ENCODE measurements at regions not wholly inside any gene's neighbourhood (a gene's known extent, or its start where the extent isn't known, plus 50 kb on each side); places are given as distances from the start of the nearest gene placed in this dataset.

GRCh38 chr5:156015137-156015536 is 311.8 kb upstream of the SGCD start:
- TF ChIP-seq CTCF (IDR thresholded peaks at IDR 0.05; ENCODE audit: insufficient read depth, low read length, poor library complexity, severe bottlenecking) = no peak
- no peak for TF ChIP-seq EZH2phosphoT487 (conservative IDR thresholded peaks at IDR 0.05; ENCODE audit: low read length)
- no peak overlapping the region for H3K4me2 ChIP-seq (ENCODE audit: low read depth, low read length, poor library complexity, severe bottlenecking)
- no peaks in the 10 kb centered on the region for H3K9me3 ChIP-seq (ENCODE audit: insufficient read depth, low read length)

GRCh38 chr5:156019130-156019529 is 307.8 kb upstream of the SGCD start:
- Histone ChIP-seq H3K36me3 (ENCODE audit: low read length) (no peaks in the 10 kb centered on the region), H4K20me1 (ENCODE audit: low read depth, low read length) (no peaks in the 10 kb centered on the region), H3F3A (ENCODE audit: insufficient read depth) (no peaks in the 10 kb centered on the region), H2AFZ (ENCODE audit: low read depth, low read length, severe bottlenecking) (no peak overlapping the region), H3K9me2 (replicated peaks; ENCODE audit: insufficient read depth, low read length) (no peaks in the 10 kb centered on the region), H3K79me2 (ENCODE audit: insufficient read depth, low read length) (no peaks in the 10 kb centered on the region), H3K4me3 (ENCODE audit: insufficient read depth, low read length, poor library complexity, severe bottlenecking) (no peak overlapping the region), H3K9me3 (ENCODE audit: insufficient read depth, low read length) (no peaks in the 10 kb centered on the region), H3K4me2 (ENCODE audit: low read depth, low read length, poor library complexity, severe bottlenecking) (no peak overlapping the region), H3K27ac (ENCODE audit: low read depth, low read length) (no peak overlapping the region), H3K27me3 (ENCODE audit: low read length) (no peaks in the 10 kb centered on the region), H3K9ac (ENCODE audit: low read length) (no peak overlapping the region)
- TF ChIP-seq CTCF (IDR thresholded peaks at IDR 0.05; ENCODE audit: insufficient read depth, low read length, poor library complexity, severe bottlenecking) (no peak), EZH2phosphoT487 (conservative IDR thresholded peaks at IDR 0.05; ENCODE audit: low read length) (no peak)

More at GRCh38 chr5:156015137-156015536, 311.8 kb upstream of the SGCD start:
- H3K79me2 ChIP-seq (ENCODE audit: insufficient read depth, low read length) = no peaks in the 10 kb centered on the region
- no peaks in the 10 kb centered on the region for H3K36me3 ChIP-seq (ENCODE audit: low read length)
- no peaks in the 10 kb centered on the region for H3K27me3 ChIP-seq (ENCODE audit: low read length)
- H3K9me2 ChIP-seq (replicated peaks; ENCODE audit: insufficient read depth, low read length) = no peaks in the 10 kb centered on the region
- H2AFZ ChIP-seq (ENCODE audit: low read depth, low read length, severe bottlenecking) = no peak overlapping the region
- H3K27ac ChIP-seq (ENCODE audit: low read depth, low read length) = no peak overlapping the region
- H3F3A ChIP-seq (ENCODE audit: insufficient read depth) = no peaks in the 10 kb centered on the region
- no peak overlapping the region for H3K9ac ChIP-seq (ENCODE audit: low read length)
- no peaks in the 10 kb centered on the region for H4K20me1 ChIP-seq (ENCODE audit: low read depth, low read length)
- no peak overlapping the region for H3K4me3 ChIP-seq (ENCODE audit: insufficient read depth, low read length, poor library complexity, severe bottlenecking)

GRCh38 chr5:156019571-156020180 is 307.3 kb upstream of the SGCD start:
- H3F3A ChIP-seq (ENCODE audit: insufficient read depth) = no peaks in the 10 kb centered on the region
- H3K4me3 ChIP-seq (ENCODE audit: insufficient read depth, low read length, poor library complexity, severe bottlenecking) = no peak overlapping the region
- H3K9me2 ChIP-seq (replicated peaks; ENCODE audit: insufficient read depth, low read length) = no peaks in the 10 kb centered on the region
- TF ChIP-seq EZH2phosphoT487 (conservative IDR thresholded peaks at IDR 0.05; ENCODE audit: low read length) (no peak), CTCF (IDR thresholded peaks at IDR 0.05; ENCODE audit: insufficient read depth, low read length, poor library complexity, severe bottlenecking) (no peak)
- H3K4me2 ChIP-seq (ENCODE audit: low read depth, low read length, poor library complexity, severe bottlenecking) = no peak overlapping the region
- no peaks in the 10 kb centered on the region for H4K20me1 ChIP-seq (ENCODE audit: low read depth, low read length)
- no peak overlapping the region for H3K27ac ChIP-seq (ENCODE audit: low read depth, low read length)
- H3K27me3 ChIP-seq (ENCODE audit: low read length) = no peaks in the 10 kb centered on the region
- no peaks in the 10 kb centered on the region for H3K9me3 ChIP-seq (ENCODE audit: insufficient read depth, low read length)
- no peaks in the 10 kb centered on the region for H3K79me2 ChIP-seq (ENCODE audit: insufficient read depth, low read length)
- H3K9ac ChIP-seq (ENCODE audit: low read length) = no peak overlapping the region
- no peak overlapping the region for H2AFZ ChIP-seq (ENCODE audit: low read depth, low read length, severe bottlenecking)
- no peaks in the 10 kb centered on the region for H3K36me3 ChIP-seq (ENCODE audit: low read length)
